H9 (cell line): ENCODE measurements at regions not wholly inside any gene's neighbourhood (a gene's known extent, or its start where the extent isn't known, plus 50 kb on each side); places are given as distances from the start of the nearest gene placed in this dataset.

Source experiments
- DNase-seq: peaks from one replicate; pipeline ENCODE4 v3.0.0-alpha.2; 2017
- H2AFZ ChIP-seq: one replicate; pipeline ENCODE4 v1.6.1; 2013; ENCODE audit warnings: mild to moderate bottlenecking, low read length, control low read depth, moderate library complexity
- H2AK5ac ChIP-seq: 2 replicates; pipeline ENCODE4 v1.6.1; 2013; ENCODE audit warnings: low read length, control low read depth, mixed read lengths; ENCODE audit not compliant: insufficient read length
- H2BK120ac ChIP-seq: one replicate; pipeline ENCODE4 v1.6.1; 2013; ENCODE audit warnings: low read depth, mild to moderate bottlenecking, low read length, control low read depth, inconsistent platforms; ENCODE audit not compliant: poor library complexity, severe bottlenecking
- H2BK12ac ChIP-seq: 2 replicates; pipeline ENCODE4 v1.6.1; 2013; ENCODE audit warnings: low read length, control low read depth, mixed read lengths, low read depth; ENCODE audit not compliant: insufficient read length
- H2BK15ac ChIP-seq: 2 replicates; pipeline ENCODE4 v1.6.1; 2013; ENCODE audit warnings: low read depth, low read length, control low read depth
- H2BK20ac ChIP-seq: one replicate; pipeline ENCODE4 v1.6.1; 2013; ENCODE audit warnings: low read depth, mild to moderate bottlenecking, low read length, control low read depth, inconsistent platforms; ENCODE audit not compliant: poor library complexity, severe bottlenecking
- H2BK5ac ChIP-seq: 2 replicates; pipeline ENCODE4 v1.6.1; 2013; ENCODE audit warnings: low read length, control low read depth, mixed read lengths; ENCODE audit not compliant: insufficient read length
- H3K14ac ChIP-seq: 2 replicates; pipeline ENCODE4 v1.6.1; 2013; ENCODE audit warnings: low read length, control low read depth; ENCODE audit not compliant: insufficient read depth
- H3K18ac ChIP-seq: 2 replicates; pipeline ENCODE4 v1.6.1; 2013; ENCODE audit warnings: low read depth, mild to moderate bottlenecking, mixed read lengths, low read length, control low read depth; ENCODE audit not compliant: insufficient read length
- H3K23ac ChIP-seq: 2 replicates; pipeline ENCODE4 v1.6.1; 2013; ENCODE audit warnings: low read length, control low read depth, mixed read lengths, low read depth; ENCODE audit not compliant: insufficient read length
- H3K23me2 ChIP-seq: 2 replicates; pipeline ENCODE4 v1.6.1; 2013; ENCODE audit warnings: low read depth, mild to moderate bottlenecking, mixed read lengths, low read length, control low read depth; ENCODE audit not compliant: insufficient read length, poor library complexity, severe bottlenecking
- H3K27ac ChIP-seq: 2 replicates; pipeline ENCODE4 v1.5.1; 2013; ENCODE audit warnings: low read length, control low read depth, mixed read lengths, low read depth; ENCODE audit not compliant: insufficient read length
- H3K27me3 ChIP-seq: 2 replicates; pipeline ENCODE4 v1.6.1; 2013; ENCODE audit warnings: low read length, control low read depth, inconsistent platforms; ENCODE audit not compliant: insufficient read depth
- H3K4ac ChIP-seq: 2 replicates; pipeline ENCODE4 v1.6.1; 2013; ENCODE audit warnings: low read depth, mild to moderate bottlenecking, control low read depth, inconsistent platforms, low read length, moderate library complexity
- H3K4me1 ChIP-seq: 2 replicates; pipeline ENCODE4 v1.6.1; 2013; ENCODE audit warnings: low read length, control low read depth, inconsistent platforms; ENCODE audit not compliant: insufficient read depth
- H3K4me2 ChIP-seq: 2 replicates; pipeline ENCODE4 v1.6.1; 2013; ENCODE audit warnings: low read length, control low read depth, mixed read lengths; ENCODE audit not compliant: insufficient read length, insufficient read depth
- H3K56ac ChIP-seq: 2 replicates; pipeline ENCODE4 v1.6.1; 2013; ENCODE audit warnings: low read depth, mild to moderate bottlenecking, mixed read lengths, low read length, control low read depth; ENCODE audit not compliant: insufficient read length
- H3K79me1 ChIP-seq: 2 replicates; pipeline ENCODE4 v1.6.1; 2013; ENCODE audit warnings: low read depth, mild to moderate bottlenecking, moderate library complexity, low read length, control low read depth, inconsistent platforms; ENCODE audit not compliant: insufficient read depth, poor library complexity, severe bottlenecking
- H3K79me2 ChIP-seq: 2 replicates; pipeline ENCODE4 v1.6.1; 2013; ENCODE audit warnings: low read length, control low read depth, inconsistent platforms; ENCODE audit not compliant: insufficient read depth
- H3K9ac ChIP-seq: 2 replicates; pipeline ENCODE4 v1.6.1; 2013; ENCODE audit warnings: low read length, control low read depth, mixed read lengths; ENCODE audit not compliant: insufficient read length; ENCODE audit errors: extremely low read depth
- H3K9me3 ChIP-seq: one replicate; pipeline ENCODE4 v1.6.1; 2013; ENCODE audit warnings: low read depth, low read length, inconsistent platforms; ENCODE audit not compliant: control insufficient read depth
- H3T11ph ChIP-seq: one replicate; pipeline ENCODE4 v1.6.1; 2013; ENCODE audit warnings: mild to moderate bottlenecking, low read length, control low read depth, inconsistent platforms
- H4K20me1 ChIP-seq: one replicate; pipeline ENCODE4 v1.6.1; 2013; ENCODE audit not compliant: control insufficient read depth, insufficient read length, insufficient read depth
- H4K5ac ChIP-seq: 2 replicates; pipeline ENCODE4 v1.6.1; 2013; ENCODE audit warnings: low read depth, mild to moderate bottlenecking, mixed read lengths, low read length, control low read depth; ENCODE audit not compliant: insufficient read length
- H4K8ac ChIP-seq: replicated peaks from 2 replicates; pipeline ENCODE4 v1.6.1; 2013; ENCODE audit warnings: low read length, control low read depth, mixed read lengths, low read depth; ENCODE audit not compliant: insufficient read length
- H4K91ac ChIP-seq: 2 replicates; pipeline ENCODE4 v1.6.1; 2013; ENCODE audit warnings: low read depth, mild to moderate bottlenecking, moderate library complexity, mixed read lengths, low read length, control low read depth; ENCODE audit not compliant: insufficient read length
- H3K27ac Mint-ChIP-seq, 3 experiments: 2 replicates in 2 of 3; 3 replicates in 1 of 3; pipeline ENCODE4 v1.8.0; 2020 to 2021; ENCODE audit warnings: mixed read lengths in 3 of 3, mild to moderate bottlenecking in 1 of 3, moderate library complexity in 1 of 3
- H3K27me3 Mint-ChIP-seq: 2 replicates; pipeline ENCODE4 v1.8.0; 2021; ENCODE audit warnings: low read depth, mild to moderate bottlenecking, moderate library complexity, mixed read lengths
- H3K36me3 Mint-ChIP-seq, 3 experiments: 2 replicates in 2 of 3; 3 replicates in 1 of 3; pipeline ENCODE4 v1.8.0; 2020 to 2021; ENCODE audit warnings: low read depth in 3 of 3, mixed read lengths in 3 of 3; ENCODE audit not compliant: insufficient read depth in 1 of 3
- H3K4me1 Mint-ChIP-seq, 2 experiments: 2 replicates each; pipeline ENCODE4 v1.8.0; 2020; ENCODE audit warnings: mixed read lengths in 2 of 2
- H3K4me3 Mint-ChIP-seq, 2 experiments: 2 replicates in 1 of 2; 3 replicates in 1 of 2; pipeline ENCODE4 v1.8.0; 2020 to 2021; ENCODE audit warnings: mild to moderate bottlenecking in 2 of 2, mixed read lengths in 2 of 2, moderate library complexity in 1 of 2
- H3K9me3 Mint-ChIP-seq, 2 experiments: 2 replicates in 1 of 2; 3 replicates in 1 of 2; pipeline ENCODE4 v1.8.0; 2020; ENCODE audit warnings: mild to moderate bottlenecking in 2 of 2, mixed read lengths in 2 of 2, moderate library complexity in 1 of 2
- CTCF ChIP-seq: fragments of 200-600 bp; sonication (generic); conservative IDR thresholded peaks from 3 replicates; pipeline ENCODE4 v1.8.0; 2021; ENCODE audit warnings: antibody characterized with exemption, mild to moderate bottlenecking

- Histone ChIP-seq H2BK12ac (no peak overlapping the region), H2BK5ac (no peak overlapping the region), H3K56ac (no peak overlapping the region), H2AFZ (no peak overlapping the region), H3K23ac (no peak overlapping the region), H4K91ac (no peak overlapping the region), H3T11ph (no peak overlapping the region), H4K20me1 (no peaks in the 10 kb centered on the region), H2BK120ac (no peak overlapping the region), H3K79me1 (no peaks in the 10 kb centered on the region), H3K27me3 (no peaks in the 10 kb centered on the region), H3K4me2 (no peak overlapping the region), H3K4ac (no peak overlapping the region), H3K18ac (no peak overlapping the region), H3K14ac (no peak overlapping the region), H3K27ac (no peak overlapping the region), H3K9me3 (no peaks in the 10 kb centered on the region), H2BK20ac (no peak overlapping the region), H3K9ac (no peak overlapping the region), H3K79me2 (no peaks in the 10 kb centered on the region), H2AK5ac (no peak overlapping the region), H4K5ac (no peak overlapping the region), H2BK15ac (no peak overlapping the region), H3K23me2 (no peaks in the 10 kb centered on the region), H4K8ac (no peak overlapping the region), H3K4me1 (no peaks in the 10 kb centered on the region)
- no peaks in the 10 kb centered on the region for H3K27me3 Mint-ChIP-seq
- H3K4me3 Mint-ChIP-seq: no peak overlapping the region
- 0 out of 4 replicates have a peak, but pooled peaks cover 0 to 5% of the 10 kb centered on the region in 2 experiments for H3K4me1 Mint-ChIP-seq
- H3K27ac Mint-ChIP-seq: no peak overlapping the region
- peaks cover 0 to 5% (median 0%) of the 10 kb centered on the region in 3 experiments; a peak in 2 of 7 replicates for H3K36me3 Mint-ChIP-seq
- no peak for DNase-seq
- TF ChIP-seq CTCF: no peak
- H3K9me3 Mint-ChIP-seq: peaks cover 3% of the 10 kb centered on the region in 2 experiments; a peak in 2 of 5 replicates
These were observed 450.9 kb downstream of the DMAC1 start for GRCh38 chr9:7348692-7349091.
